Neural progenitor cell (in vitro differentiated cells): ENCODE measurements at regions not wholly inside any gene's neighbourhood (a gene's known extent, or its start where the extent isn't known, plus 50 kb on each side); places are given as distances from the start of the nearest gene placed in this dataset.

ENCODE experiments used
- DNase-seq: peaks from one replicate; pipeline ENCODE4 v3.0.0-alpha.2; 2016; ENCODE audit warnings: low spot score
- H2AFZ ChIP-seq: fragments of 200-600 bp; sonication (generic); replicated peaks from 2 replicates; pipeline ENCODE4 v1.6.1; 2016; ENCODE audit warnings: antibody characterized with exemption
- H3F3A ChIP-seq: fragments of 200-600 bp; sonication (generic); 2 replicates; pipeline ENCODE4 v1.6.1; 2016; ENCODE audit warnings: antibody characterized with exemption, low read depth
- H3K27ac ChIP-seq: fragments of 200-600 bp; sonication (generic); 2 replicates; pipeline ENCODE4 v1.5.1; 2016; ENCODE audit warnings: mild to moderate bottlenecking
- H3K27me3 ChIP-seq: fragments of 200-600 bp; sonication (generic); 2 replicates; pipeline ENCODE4 v1.6.1; 2016; ENCODE audit warnings: mild to moderate bottlenecking, moderate library complexity
- H3K36me3 ChIP-seq: fragments of 200-600 bp; sonication (generic); 2 replicates; pipeline ENCODE4 v1.5.1; 2016
- H3K4me1 ChIP-seq: fragments of 200-600 bp; sonication (generic); 2 replicates; pipeline ENCODE4 v1.6.1; 2016; ENCODE audit warnings: mixed run types
- H3K4me2 ChIP-seq: fragments of 200-600 bp; sonication (generic); 2 replicates; pipeline ENCODE4 v1.6.1; 2016
- H3K4me3 ChIP-seq: fragments of 200-600 bp; sonication (generic); 2 replicates; pipeline ENCODE4 v1.5.1; 2016
- H3K79me2 ChIP-seq: fragments of 200-600 bp; sonication (generic); 2 replicates; pipeline ENCODE4 v1.6.1; 2016; ENCODE audit warnings: low read depth
- H3K9ac ChIP-seq: fragments of 200-600 bp; sonication (generic); 2 replicates; pipeline ENCODE4 v1.6.1; 2016
- H3K9me3 ChIP-seq: fragments of 200-600 bp; sonication (generic); 2 replicates; pipeline ENCODE4 v1.5.1; 2016; ENCODE audit warnings: low read depth
- H4K20me1 ChIP-seq: fragments of 200-600 bp; sonication (generic); 2 replicates; pipeline ENCODE4 v1.6.1; 2016; ENCODE audit warnings: low read depth
- H3K27ac Mint-ChIP-seq: 3 replicates; pipeline ENCODE4 v1.8.0; 2021; ENCODE audit warnings: mixed read lengths
- H3K27me3 Mint-ChIP-seq: 2 replicates; pipeline ENCODE4 v1.8.0; 2022; ENCODE audit warnings: low read depth, mild to moderate bottlenecking, inconsistent platforms, moderate library complexity, mixed read lengths; ENCODE audit not compliant: insufficient read depth
- H3K36me3 Mint-ChIP-seq: 3 replicates; pipeline ENCODE4 v1.8.0; 2021; ENCODE audit warnings: mixed read lengths
- H3K4me1 Mint-ChIP-seq: 3 replicates; pipeline ENCODE4 v1.8.0; 2021; ENCODE audit warnings: mixed read lengths
- H3K4me3 Mint-ChIP-seq: 3 replicates; pipeline ENCODE4 v1.8.0; 2021; ENCODE audit warnings: mild to moderate bottlenecking, moderate library complexity, mixed read lengths
- H3K9me3 Mint-ChIP-seq: 3 replicates; pipeline ENCODE4 v1.8.0; 2020; ENCODE audit warnings: mixed read lengths
- EZH2 ChIP-seq: fragments of 200-600 bp; sonication (generic); IDR thresholded peaks from 2 replicates; pipeline ENCODE4 v1.6.1; 2017; ENCODE audit warnings: antibody characterized with exemption, mild to moderate bottlenecking, moderate library complexity
- EZH2phosphoT487 ChIP-seq: fragments of 200-600 bp; sonication (generic); IDR thresholded peaks from 2 replicates; pipeline ENCODE4 v1.6.1; 2017; ENCODE audit warnings: antibody characterized with exemption
- TF ChIP-seq, protein P1 (sequence below): fragments of 200-600 bp; sonication (generic); IDR thresholded peaks from 2 replicates; pipeline ENCODE4 v1.5.1; 2017; ENCODE audit warnings: antibody characterized with exemption, mild to moderate bottlenecking

DNA sequence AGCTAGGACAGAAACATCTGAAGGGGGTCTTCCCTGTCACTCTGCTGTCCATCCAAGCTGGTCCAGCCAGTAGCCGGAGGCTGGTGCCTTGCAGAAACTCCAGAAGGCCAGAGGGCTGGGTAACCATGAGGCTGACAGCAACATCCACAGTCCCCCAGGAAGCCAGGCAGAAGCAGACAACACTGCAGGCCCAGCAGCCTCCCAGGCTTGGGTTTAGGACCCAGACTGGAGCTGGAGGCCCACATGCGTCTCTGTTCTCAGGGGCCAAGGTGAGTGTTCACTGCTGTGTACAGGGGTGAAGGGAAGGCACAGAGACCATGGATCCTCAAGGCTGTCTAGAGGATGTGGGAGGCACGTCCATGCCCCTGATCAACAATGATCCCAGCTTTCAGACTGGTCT, 136.4 kb upstream of the PRMT8 start:
- Histone ChIP-seq H3K4me3 (no peak overlapping the region), H3K27ac (no peak overlapping the region), H3K9ac (no peak overlapping the region), H3K4me1 (peaks cover 3% of the 10 kb centered on the region), H3K27me3 (no peaks in the 10 kb centered on the region), H3K36me3 (no peaks in the 10 kb centered on the region), H3K4me2 (no peak overlapping the region), H3K9me3 (no peaks in the 10 kb centered on the region), H3K79me2 (no peaks in the 10 kb centered on the region), H2AFZ (no peak overlapping the region), H4K20me1 (no peaks in the 10 kb centered on the region), H3F3A (no peaks in the 10 kb centered on the region)
- H3K4me1 Mint-ChIP-seq = peaks cover 9% of the 10 kb centered on the region
- H3K27me3 Mint-ChIP-seq = peaks cover 2% of the 10 kb centered on the region
- H3K36me3 Mint-ChIP-seq = no peaks in the 10 kb centered on the region
- TF ChIP-seq EZH2phosphoT487 = no peak
- no peak for TF ChIP-seq EZH2
- TF ChIP-seq, protein P1, sequence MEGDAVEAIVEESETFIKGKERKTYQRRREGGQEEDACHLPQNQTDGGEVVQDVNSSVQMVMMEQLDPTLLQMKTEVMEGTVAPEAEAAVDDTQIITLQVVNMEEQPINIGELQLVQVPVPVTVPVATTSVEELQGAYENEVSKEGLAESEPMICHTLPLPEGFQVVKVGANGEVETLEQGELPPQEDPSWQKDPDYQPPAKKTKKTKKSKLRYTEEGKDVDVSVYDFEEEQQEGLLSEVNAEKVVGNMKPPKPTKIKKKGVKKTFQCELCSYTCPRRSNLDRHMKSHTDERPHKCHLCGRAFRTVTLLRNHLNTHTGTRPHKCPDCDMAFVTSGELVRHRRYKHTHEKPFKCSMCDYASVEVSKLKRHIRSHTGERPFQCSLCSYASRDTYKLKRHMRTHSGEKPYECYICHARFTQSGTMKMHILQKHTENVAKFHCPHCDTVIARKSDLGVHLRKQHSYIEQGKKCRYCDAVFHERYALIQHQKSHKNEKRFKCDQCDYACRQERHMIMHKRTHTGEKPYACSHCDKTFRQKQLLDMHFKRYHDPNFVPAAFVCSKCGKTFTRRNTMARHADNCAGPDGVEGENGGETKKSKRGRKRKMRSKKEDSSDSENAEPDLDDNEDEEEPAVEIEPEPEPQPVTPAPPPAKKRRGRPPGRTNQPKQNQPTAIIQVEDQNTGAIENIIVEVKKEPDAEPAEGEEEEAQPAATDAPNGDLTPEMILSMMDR = no peak
- H3K4me3 Mint-ChIP-seq = no peak overlapping the region
- DNase-seq = no peak
- H3K9me3 Mint-ChIP-seq = no peaks in the 10 kb centered on the region
- no peak overlapping the region for H3K27ac Mint-ChIP-seq

DNA sequence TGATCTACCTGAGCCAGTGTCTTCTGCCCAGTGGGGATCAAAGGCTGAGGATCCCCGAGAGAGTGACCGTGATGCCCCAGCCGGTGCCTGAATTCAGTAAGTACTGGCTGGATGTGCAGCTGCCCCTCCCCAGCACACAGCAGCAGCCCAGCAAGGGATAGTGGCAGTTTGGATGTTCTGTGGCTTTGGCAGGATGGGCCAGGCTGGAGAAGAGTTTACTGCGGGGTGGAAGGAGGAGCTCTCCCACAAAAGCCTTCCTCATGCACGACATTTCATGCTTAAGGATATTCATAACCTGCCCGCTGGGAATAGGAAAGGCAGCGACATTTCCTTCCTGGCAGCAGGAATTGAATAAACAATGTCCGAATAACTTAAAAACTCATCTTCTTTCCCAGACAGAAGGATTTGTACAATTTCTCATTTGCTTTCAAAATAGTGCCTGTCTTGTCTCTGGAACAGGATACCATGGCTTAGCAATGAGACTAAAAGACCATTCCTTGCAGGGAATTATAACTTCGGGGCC, 135.6 kb upstream of the PRMT8 start:
- TF ChIP-seq EZH2phosphoT487 (no peak), EZH2 (no peak)
- TF ChIP-seq, protein P1 = no peak

DNA sequence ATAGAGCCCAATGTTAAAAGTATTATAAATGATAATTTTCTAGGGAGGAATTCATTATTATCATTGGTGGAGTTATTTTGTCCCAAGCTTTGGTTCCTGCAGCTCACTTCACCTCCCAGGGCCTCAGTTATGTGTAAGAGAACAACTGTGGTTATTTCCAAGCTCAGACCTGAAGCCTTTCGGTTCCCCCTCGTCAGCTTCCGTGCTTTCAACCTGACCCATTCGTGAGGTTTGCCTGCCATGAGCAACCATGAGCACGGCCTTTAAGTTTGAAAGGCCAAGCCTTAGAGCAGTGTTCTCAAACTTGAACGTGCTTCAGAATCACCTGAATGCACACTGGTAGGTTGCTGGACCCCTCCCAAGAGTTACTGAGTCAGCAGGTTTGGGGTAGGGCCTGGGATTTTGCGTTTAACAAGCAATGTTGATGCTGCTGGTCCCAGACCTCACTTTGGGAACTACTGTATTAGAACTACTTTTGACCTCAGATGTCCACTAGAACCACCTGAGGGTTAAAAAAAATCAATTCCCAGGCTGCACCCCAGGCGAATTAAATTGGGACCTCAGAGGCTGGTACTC, 133.0 kb upstream of the PRMT8 start:
- Histone ChIP-seq H3F3A (no peaks in the 10 kb centered on the region), H3K79me2 (no peaks in the 10 kb centered on the region), H3K27me3 (peaks cover under 1% of the 10 kb centered on the region), H3K9me3 (no peaks in the 10 kb centered on the region), H4K20me1 (no peaks in the 10 kb centered on the region), H3K4me3 (no peak overlapping the region), H3K4me1 (peaks cover 3% of the 10 kb centered on the region), H3K4me2 (no peak overlapping the region), H2AFZ (no peak overlapping the region), H3K9ac (no peak overlapping the region), H3K36me3 (no peaks in the 10 kb centered on the region), H3K27ac (no peak overlapping the region)
- no peaks in the 10 kb centered on the region for H3K9me3 Mint-ChIP-seq
- H3K4me1 Mint-ChIP-seq = peaks cover 9% of the 10 kb centered on the region
- H3K4me3 Mint-ChIP-seq = no peak overlapping the region
- peaks cover 7% of the 10 kb centered on the region for H3K27me3 Mint-ChIP-seq
- no peak overlapping the region for H3K27ac Mint-ChIP-seq
- no peak for TF ChIP-seq EZH2phosphoT487
- no peak for TF ChIP-seq EZH2
- TF ChIP-seq, protein P1 = no peak
- DNase-seq = no peak
- H3K36me3 Mint-ChIP-seq = no peaks in the 10 kb centered on the region

More for the DNA sequence above, 135.6 kb upstream of the PRMT8 start:
- Histone ChIP-seq H3K36me3 (no peaks in the 10 kb centered on the region), H3K27ac (no peak overlapping the region), H3K4me2 (no peak overlapping the region), H3K9ac (no peak overlapping the region), H3K9me3 (no peaks in the 10 kb centered on the region), H2AFZ (no peak overlapping the region), H3K4me1 (peaks cover 3% of the 10 kb centered on the region), H3K79me2 (no peaks in the 10 kb centered on the region), H3K27me3 (no peaks in the 10 kb centered on the region), H3K4me3 (no peak overlapping the region), H4K20me1 (no peaks in the 10 kb centered on the region), H3F3A (no peaks in the 10 kb centered on the region)
- H3K36me3 Mint-ChIP-seq = no peaks in the 10 kb centered on the region
- H3K4me3 Mint-ChIP-seq = no peak overlapping the region
- H3K4me1 Mint-ChIP-seq = peaks cover 9% of the 10 kb centered on the region
- H3K9me3 Mint-ChIP-seq = no peaks in the 10 kb centered on the region
- no peak overlapping the region for H3K27ac Mint-ChIP-seq
- H3K27me3 Mint-ChIP-seq = peaks cover 2% of the 10 kb centered on the region
- DNase-seq = no peak
